ENCODE measurements at regions not wholly inside any gene's neighbourhood (a gene's known extent, or its start where the extent isn't known, plus 50 kb on each side); places are given as distances from the start of the nearest gene placed in this dataset.

DNA sequence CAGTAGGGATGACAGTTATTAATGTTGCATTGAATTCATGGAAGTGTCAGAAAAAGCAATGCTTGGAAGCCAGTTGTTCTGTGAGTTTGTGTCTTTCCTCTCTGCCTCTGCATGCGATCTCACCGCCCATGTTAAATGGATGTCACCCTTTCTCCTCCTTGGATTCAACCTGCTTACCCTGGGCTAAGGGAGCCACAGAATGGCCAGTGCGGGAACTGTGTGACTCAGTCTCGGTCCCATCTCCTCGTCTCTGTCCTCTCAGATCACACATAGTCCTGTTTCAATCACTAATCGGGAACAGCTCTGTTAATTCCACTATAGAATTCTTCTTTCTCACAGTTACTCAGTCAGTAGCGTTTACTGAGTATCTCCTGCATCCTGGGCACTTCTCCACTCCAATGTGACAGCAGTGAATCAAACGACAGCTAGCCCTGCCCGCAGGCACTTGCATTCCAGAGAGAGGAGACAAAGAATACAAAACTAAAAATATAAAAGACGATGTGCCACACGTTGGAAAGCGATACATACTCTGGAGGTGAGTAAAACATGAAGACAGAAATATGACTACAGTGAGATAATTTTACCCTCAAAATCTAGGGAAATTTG, 53.6 kb upstream of the TLR3 start:
- no peak for DNase-seq (ENCODE audit: low read depth, low spot score)
- TF ChIP-seq, protein P1, sequence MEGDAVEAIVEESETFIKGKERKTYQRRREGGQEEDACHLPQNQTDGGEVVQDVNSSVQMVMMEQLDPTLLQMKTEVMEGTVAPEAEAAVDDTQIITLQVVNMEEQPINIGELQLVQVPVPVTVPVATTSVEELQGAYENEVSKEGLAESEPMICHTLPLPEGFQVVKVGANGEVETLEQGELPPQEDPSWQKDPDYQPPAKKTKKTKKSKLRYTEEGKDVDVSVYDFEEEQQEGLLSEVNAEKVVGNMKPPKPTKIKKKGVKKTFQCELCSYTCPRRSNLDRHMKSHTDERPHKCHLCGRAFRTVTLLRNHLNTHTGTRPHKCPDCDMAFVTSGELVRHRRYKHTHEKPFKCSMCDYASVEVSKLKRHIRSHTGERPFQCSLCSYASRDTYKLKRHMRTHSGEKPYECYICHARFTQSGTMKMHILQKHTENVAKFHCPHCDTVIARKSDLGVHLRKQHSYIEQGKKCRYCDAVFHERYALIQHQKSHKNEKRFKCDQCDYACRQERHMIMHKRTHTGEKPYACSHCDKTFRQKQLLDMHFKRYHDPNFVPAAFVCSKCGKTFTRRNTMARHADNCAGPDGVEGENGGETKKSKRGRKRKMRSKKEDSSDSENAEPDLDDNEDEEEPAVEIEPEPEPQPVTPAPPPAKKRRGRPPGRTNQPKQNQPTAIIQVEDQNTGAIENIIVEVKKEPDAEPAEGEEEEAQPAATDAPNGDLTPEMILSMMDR (IDR thresholded peaks at IDR 0.05; ENCODE audit: low read depth, low read length), result no peak
- in situ Hi-C loops (cut with HindIII; ENCODE audit: low sequenced_read_pairs), result no loop called here
- H3K4me3 ChIP-seq (ENCODE audit: low read depth, low read length), result no peak overlapping the region

DNA sequence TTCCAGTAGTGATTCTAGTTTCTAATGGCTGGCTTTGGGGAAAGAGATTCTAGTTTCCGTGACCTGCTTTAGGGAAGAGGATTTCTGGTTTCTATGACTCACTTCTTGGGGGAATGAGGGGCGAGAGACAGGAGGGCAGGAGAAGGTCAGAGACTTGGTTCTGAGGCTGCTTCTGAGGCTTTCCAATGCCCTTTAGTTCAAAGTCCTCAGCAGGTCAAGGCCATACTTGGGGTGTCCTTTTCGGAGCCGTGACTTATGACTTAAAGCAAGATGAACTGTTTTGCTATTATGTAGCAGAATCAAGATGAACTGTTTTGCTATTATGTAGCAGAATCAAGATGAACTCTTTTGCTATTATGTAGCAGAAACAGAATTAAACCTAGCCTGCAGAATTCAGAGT, 52.2 kb upstream of the TLR3 start:
- TF ChIP-seq, protein P1 (IDR thresholded peaks at IDR 0.05; ENCODE audit: low read depth, low read length), result no peak
- no peak overlapping the region for H3K4me3 ChIP-seq (ENCODE audit: low read depth, low read length)
- in situ Hi-C loops (cut with HindIII; ENCODE audit: low sequenced_read_pairs), result no loop called here
- DNase-seq (ENCODE audit: low read depth, low spot score), result no peak

DNA sequence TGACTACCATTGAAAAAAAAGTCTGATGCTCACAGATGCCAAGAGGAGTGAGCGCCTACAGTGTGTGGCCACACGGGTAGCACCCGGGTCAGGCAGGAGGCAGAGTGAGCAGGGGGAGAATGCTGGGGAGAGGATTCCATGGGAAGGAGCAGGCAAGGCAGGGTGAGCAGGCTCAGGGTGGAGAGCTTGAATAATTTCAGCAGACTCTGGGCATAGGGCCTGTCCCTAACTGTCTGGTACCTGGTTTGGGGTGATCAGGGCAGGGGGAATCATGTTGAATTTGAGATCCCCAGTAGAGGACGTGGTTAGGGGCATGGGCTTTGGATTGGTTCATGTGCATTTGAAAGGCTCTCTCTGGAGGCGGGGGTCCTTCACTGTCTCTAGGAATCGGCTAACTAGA, 51.2 kb upstream of the TLR3 start:
- H3K4me3 ChIP-seq (ENCODE audit: low read depth, low read length), result no peak overlapping the region
- in situ Hi-C loops (cut with HindIII; ENCODE audit: low sequenced_read_pairs), result no loop called here
- no peak for DNase-seq (ENCODE audit: low read depth, low spot score)
- TF ChIP-seq, protein P1 (IDR thresholded peaks at IDR 0.05; ENCODE audit: low read depth, low read length), result no peak

DNA sequence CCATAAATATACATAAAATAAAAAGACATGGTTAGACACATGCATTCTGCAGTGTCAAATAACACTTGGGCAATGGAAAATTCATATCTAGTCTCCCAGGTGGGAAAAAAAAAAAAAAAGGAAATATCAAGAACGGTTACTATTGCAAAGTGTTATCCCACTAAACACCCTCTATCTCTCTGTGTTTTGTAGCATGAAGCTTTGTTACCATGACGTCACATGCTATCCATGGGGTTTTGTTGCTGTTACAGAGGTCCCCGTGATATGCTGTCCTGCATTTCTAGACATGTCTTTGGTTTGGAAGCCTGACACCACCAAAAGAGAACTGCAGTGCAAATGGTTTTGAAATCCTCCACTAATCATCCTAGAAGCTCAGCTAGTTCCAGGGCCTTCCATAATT, 50.7 kb upstream of the TLR3 start:
- no peak overlapping the region for H3K4me3 ChIP-seq (ENCODE audit: low read depth, low read length)
- DNase-seq (ENCODE audit: low read depth, low spot score), result no peak
- in situ Hi-C loops (cut with HindIII; ENCODE audit: low sequenced_read_pairs), result no loop called here
- TF ChIP-seq, protein P1 (IDR thresholded peaks at IDR 0.05; ENCODE audit: low read depth, low read length), result no peak

DNA sequence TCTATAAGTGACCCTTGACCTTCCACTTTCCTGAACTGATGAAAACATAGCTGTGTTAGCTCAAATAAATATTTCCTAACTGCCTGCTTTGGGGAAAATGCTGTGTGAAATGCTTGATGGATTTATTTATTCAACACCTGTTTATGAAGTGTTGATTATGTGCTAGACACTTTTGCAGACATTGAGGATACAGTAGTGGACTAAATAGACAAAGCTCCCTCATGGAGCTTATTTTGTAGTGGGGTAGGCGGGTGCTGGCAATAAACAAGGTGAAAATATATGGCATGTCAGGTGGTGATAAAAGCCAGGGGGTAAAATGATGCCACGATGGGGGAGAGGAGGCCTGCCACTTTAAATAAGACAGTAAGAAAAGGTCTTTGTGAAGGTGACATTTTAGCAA, 50.2 kb upstream of the TLR3 start:
- TF ChIP-seq, protein P1 (IDR thresholded peaks at IDR 0.05; ENCODE audit: low read depth, low read length), result no peak
- no peak overlapping the region for H3K4me3 ChIP-seq (ENCODE audit: low read depth, low read length)
- DNase-seq (ENCODE audit: low read depth, low spot score), result no peak
- in situ Hi-C loops (cut with HindIII; ENCODE audit: low sequenced_read_pairs), result no loop called here
